ENCODE measurements at regions not wholly inside any gene's neighbourhood (a gene's known extent, or its start where the extent isn't known, plus 50 kb on each side); places are given as distances from the start of the nearest gene placed in this dataset.

DNA sequence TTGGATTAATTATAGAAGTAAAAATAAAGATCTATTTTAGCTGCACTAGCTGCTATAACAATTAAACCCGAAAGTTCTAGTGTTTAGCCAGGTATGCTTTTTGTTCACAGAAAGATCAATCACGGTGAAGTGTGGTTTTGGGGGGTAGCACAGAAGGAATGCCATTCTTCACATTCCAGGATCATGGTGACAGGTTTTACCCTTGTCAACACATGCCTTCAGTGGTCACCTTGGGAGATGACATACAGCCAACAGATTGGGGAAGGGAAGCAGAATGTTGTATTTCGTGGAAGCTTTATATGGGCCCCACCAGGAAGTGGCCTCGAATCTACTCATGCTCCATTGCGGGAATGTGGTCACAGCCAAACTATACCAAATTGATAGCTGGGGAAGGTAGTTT, 753.6 kb downstream of the RAPGEF2 start:
- TF ChIP-seq GATA3 (IDR thresholded peaks at IDR 0.05; ENCODE audit: low read depth, low read length) = no peak
- no peak for TF ChIP-seq GATA2 (IDR thresholded peaks at IDR 0.05; ENCODE audit: low read depth, low read length)
